GM18907 (cell line): ENCODE measurements at regions not wholly inside any gene's neighbourhood (a gene's known extent, or its start where the extent isn't known, plus 50 kb on each side); places are given as distances from the start of the nearest gene placed in this dataset.
"Not testable (repeated sequence)": the region's sequence is repeated elsewhere in the genome, so short reads cannot be mapped to it uniquely, and the experiment has no call there.

Experiments used
- ATAC-seq: cut with Tn5 transposase; IDR thresholded peaks from one replicate; pipeline ENCODE4 v1.9.1; 2021; ENCODE audit warnings: mild to moderate bottlenecking, moderate library complexity; ENCODE audit not compliant: unreplicated experiment

DNA sequence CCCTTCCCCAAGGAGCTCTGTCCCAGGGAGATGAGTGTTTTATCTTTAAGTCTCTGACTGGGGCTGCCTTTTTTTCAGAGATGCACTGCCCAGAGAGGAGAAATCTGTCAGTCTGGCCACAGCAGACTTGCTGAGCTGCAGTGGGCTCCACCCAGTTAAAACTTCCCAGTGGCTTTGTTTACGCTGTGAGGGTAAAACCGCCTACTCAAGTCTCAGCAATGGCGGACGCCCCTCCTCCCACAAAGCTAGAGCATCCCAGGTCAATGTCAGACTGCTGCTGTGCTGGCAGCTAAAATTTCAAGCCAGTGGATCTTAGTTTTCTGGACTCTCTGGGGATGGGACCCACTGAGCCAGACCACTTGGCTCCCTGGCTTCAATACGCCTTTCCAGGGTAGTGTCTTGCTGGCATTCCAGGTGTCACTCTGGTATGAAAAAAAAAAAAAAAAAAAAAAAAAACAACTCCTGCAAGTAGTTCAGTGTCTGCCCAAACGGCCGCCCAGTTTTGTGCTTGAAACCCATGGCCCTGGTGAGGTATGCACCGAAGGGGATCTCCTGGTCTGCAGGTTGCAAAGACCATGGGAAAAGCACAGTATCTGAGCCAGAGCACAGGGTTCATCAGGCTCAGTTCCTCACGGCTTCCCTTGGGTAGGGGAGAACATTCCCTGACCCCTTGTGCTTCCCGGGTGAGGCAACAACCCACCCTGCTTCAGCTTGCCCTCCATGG lies 1616.1 kb upstream of the ADGRL3 start:
- no peak for ATAC-seq

GRCh38 chr4:59597536-59598329 lies 1602.4 kb upstream of the ADGRL3 start:
- ATAC-seq, result no peak

DNA sequence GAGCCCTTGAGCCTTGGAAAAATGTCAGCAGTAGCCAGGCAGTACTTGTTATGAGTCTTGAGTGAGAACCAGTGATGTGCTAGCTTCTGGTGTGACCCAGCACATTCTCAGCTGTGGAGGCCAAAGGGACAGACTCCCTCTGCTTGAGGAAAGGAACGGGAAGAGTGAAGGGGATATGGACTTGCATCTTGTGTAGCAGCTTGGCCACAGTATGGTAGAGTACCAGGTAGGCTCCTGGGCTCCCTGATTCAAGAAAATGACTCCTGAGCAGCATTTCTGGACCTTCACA lies 1601.9 kb upstream of the ADGRL3 start:
- ATAC-seq, result no peak

DNA sequence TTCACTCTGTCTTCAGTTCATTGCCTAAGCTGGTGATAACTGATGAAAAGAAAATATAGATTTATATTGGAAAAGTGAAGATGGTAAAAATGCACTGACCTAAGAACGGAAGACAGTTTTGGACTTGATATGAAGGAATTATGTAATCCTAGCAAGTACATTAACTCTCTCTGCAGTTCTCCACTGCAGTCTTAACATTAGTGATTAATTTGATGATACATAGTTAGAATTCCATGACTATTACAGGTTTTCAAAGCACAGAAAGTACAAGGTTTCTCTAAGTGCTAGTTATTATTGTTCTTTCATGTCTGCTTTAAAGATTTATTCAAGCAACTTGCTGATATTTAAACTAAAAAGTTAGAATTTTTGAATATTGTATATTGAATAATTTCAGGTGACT lies 1591.7 kb upstream of the ADGRL3 start:
- ATAC-seq, result no peak

DNA sequence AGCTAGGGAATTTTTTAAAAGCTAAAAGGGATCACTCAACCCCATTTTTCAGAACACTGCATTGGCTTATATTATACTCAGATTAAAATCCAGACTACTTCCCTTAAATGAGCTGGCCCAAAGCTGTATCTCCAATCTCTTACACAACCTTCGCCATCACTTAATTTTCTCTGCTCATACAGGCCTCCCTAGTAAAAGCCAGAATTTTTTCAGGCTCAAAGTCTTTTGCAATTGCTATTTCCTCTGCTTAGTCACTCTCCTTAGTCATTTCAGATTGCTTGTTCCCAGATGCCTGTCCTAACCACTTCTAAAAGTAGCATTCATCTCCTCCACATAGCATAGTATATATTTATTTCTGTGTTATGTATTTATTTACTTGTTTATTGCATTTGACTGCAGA lies 1587.9 kb upstream of the ADGRL3 start:
- ATAC-seq, result no peak

DNA sequence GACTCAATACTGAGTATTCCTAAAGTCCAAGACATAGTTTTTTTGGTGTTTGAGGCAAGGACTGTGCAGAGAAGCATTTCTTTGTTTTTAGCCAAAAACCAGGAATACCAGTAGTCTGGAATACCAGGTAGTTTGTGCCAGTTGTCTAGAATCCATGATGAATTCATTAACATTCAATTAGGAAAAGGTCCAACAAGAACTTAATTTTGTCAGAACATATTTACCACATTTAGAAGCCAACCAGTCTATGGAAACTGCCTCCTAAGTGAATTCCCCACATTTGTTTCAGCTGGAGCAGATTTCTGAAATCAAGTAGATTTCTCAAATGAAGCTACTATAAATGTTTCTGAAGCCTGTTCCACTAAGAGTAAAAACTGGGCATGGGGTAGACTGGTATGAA lies 1584.8 kb upstream of the ADGRL3 start:
- ATAC-seq, result no peak

DNA sequence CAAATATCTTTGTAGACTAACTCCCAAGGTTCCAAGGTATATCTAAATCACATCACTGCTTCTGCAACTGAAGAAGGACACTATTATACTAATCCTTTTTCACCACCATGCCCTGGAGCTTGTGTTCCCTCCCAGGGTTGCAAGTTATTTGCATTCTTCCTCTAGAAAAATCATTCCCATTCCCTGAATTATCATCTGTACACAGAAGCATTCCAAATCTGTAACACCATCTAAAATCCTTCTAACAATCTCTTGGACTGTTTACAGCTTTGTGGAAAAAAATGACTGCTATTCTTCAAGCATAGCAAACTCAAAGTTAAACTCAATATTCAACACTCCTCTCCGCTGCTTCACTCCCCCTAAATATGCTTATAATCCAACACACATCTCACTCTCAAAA lies 1570.8 kb upstream of the ADGRL3 start:
- no peak for ATAC-seq

DNA sequence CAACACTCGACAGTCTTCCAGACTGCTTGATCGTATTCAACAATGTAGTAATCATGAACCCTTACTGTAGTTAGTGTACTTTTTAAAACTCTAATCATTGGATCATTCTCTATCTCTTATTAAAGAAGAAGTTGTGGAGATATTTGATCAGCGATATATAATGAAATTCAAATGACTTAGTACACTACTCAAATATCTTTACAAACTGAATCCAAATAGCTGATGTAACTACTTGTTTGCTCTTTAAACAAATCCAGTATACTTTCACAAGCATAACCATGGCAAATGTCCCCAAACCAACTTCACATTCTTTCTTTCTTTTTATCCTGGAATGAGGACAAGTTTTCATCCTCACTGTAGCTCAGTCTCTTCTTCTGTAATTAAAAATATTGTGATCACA lies 1569.9 kb upstream of the ADGRL3 start:
- no peak for ATAC-seq

GRCh38 chr4:59630922-59631321 lies 1569.2 kb upstream of the ADGRL3 start:
- no peak for ATAC-seq

DNA sequence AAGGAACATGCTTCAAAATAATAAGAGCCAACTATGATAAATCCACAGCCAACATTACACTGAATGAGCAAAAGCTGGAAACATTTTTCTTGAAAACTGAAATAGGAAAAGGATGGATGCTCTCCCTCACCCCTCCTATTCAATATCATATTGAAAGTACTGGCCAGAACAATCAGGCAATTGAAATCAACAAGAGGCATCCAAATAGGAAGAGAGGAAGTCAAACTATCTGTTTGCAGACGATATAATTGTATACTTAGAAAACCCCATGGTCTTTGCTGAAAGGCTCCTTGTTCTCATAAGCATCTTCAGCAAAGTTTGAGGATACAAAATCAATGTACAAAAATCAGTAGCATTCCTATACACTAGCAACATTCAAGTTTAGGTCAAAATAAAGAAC lies 1562.5 kb upstream of the ADGRL3 start:
- no peak for ATAC-seq

DNA sequence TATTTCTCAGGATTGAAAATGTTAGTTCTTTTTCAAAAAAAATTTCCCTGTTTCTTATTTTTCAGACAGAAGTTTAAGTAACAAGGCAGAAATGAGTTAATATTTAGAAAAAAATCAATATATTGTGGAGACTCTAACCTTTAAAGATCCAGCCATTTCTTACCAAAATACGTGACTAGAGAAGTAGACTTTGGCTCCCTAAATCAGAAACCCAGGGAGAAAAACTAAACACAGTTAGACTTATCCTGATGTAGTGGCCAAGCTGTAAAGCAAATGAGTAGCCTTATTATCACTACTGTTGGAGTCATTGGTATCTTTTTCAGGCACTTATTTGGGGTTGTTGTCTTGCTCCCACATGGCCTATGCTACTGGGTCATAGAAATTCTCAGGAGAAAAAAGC lies 1556.4 kb upstream of the ADGRL3 start:
- no peak for ATAC-seq

DNA sequence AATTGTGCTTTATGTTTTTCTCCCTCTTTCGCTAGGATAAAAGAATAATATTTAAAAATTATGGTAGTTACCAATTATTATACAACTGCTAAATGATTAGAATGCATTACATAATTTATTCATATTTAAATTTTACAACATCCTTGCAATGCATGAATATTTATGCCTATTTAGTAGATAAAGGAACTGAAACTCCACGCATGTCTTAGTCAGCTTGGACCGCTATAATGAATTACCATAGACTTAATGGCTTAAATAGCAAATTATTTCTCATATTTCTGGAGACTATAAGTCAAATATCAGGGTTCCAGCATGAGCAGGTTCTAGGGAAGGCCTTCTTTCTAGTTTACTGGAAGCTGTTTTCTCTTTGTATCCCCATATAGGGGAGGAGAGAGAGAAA lies 1555.4 kb upstream of the ADGRL3 start:
- no peak for ATAC-seq

GRCh38 chr4:59646082-59646481 lies 1554.0 kb upstream of the ADGRL3 start:
- no peak for ATAC-seq

DNA sequence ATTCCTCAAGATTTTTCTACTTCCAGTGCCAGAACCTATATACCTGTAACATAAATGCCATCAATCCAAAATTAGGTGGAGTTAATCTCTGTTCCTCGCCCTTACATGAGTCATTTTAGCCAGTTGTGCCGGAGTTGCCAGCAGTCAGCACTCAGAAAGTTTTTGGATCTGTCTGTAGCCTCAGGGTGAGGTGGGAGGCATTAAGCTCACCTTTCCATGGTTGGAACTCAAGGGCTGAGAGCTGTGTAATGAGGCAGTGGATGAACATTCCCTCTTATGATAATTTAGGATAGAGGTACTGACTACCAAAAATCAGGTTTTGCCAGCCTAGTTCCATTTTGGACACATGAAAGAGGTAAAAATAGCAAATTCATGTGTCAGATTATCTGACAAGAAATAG lies 1553.1 kb upstream of the ADGRL3 start:
- no peak for ATAC-seq

DNA sequence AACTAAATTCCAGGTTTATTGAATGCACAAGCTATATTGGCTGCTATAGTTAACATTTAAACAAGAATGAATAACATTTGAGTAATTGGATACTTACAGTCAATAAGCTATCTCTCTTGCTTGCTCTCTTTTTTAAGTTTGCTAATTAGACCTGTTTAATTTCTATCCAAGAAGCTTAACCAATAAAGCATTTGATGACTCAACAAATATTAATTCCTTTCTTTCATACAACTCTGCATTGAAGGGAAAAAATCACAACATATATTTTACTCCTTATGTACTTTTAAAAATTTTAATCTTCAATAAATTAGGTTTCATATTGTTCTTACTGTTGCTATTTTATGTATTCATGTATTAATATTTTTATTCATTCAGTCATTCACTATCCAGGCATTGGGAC lies 1552.6 kb upstream of the ADGRL3 start:
- ATAC-seq, result no peak

- ATAC-seq, result no peak
Measured at GRCh38 chr4:59650861-59651260, 1549.3 kb upstream of the ADGRL3 start.

- ATAC-seq, result no peak
Measured at GRCh38 chr4:59655996-59656395, 1544.1 kb upstream of the ADGRL3 start.

DNA sequence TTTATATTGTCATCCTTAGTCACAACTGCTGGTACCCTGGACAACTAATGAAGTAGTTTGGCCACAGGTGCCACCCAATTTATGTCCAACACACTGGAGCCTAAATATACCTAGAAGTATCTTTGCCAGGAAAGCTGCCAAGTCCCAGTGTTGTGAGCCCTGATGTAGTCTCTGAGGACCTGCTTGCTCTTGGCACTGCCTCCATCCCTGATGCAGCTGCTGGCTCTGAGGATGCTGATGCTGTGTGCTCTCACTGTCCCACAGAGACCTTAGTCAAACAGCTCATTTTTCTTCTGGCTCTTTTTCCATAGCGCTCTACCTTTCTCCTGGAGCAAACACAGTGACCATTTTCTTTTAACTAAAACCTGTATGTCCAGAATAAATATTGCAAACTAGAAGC lies 1535.4 kb upstream of the ADGRL3 start:
- ATAC-seq, result no peak

- ATAC-seq, result no peak
Measured at GRCh38 chr4:59666645-59667044, 1533.5 kb upstream of the ADGRL3 start.

- no peak for ATAC-seq
Measured at GRCh38 chr4:59671037-59671436, 1529.1 kb upstream of the ADGRL3 start.

DNA sequence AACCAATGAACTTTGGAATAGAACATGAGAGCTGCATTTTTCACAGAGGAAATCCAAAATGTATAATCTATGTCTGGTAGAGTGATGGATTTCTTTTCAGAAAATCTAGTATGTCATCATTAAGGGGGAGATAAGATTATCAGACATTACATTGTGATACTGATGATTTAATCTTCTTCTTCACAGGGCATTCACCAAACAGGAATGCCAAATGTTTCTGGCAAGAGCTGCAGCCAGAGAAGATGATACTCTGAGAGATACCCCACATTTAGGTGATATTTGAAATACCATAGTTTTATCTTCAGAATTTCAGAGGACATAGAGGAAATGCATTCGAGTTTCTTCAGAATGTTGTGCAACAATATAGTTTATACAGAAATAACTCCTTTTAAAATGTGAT lies 1523.7 kb upstream of the ADGRL3 start:
- ATAC-seq, result no peak

GRCh38 chr4:59676992-59677391 lies 1523.1 kb upstream of the ADGRL3 start:
- ATAC-seq, result not testable (repeated sequence)

DNA sequence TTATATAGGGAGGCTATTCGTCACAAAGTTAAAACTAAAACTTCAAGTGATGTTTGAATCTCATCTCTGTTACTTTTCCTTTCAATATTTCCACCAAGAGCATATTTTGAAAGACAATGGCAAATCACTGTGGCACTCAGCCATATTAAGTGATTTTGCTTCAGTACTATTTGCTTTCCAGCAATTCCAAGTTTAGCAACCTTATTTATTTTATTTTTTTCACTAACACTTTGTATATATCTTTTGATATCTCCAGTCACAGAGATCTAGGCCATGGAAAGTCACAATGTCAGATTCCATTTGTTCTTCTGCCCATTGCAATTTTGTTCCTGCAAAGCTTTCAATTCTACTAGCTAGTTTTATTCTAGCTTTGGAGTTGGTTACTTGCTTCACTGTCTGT lies 1514.5 kb upstream of the ADGRL3 start:
- ATAC-seq, result no peak
